HepG2 (cell line): ENCODE measurements at regions not wholly inside any gene's neighbourhood (a gene's known extent, or its start where the extent isn't known, plus 50 kb on each side); places are given as distances from the start of the nearest gene placed in this dataset.

Experiments
- ELF3 ChIP-seq: IDR thresholded peaks from 2 replicates; pipeline ENCODE4 v1.6.1; 2016; ENCODE audit warnings: missing genetic modification reagents, missing compliant biosample characterization
- FOXA1 ChIP-seq, 2 experiments: fragments of 450-650 bp in 1 of 2; sonication (generic) in 1 of 2; formaldehyde crosslinking in 1 of 2; IDR thresholded peaks; 2 replicates each; pipeline versions ENCODE4 v1.4.0 to v1.6.1; 2016 to 2020; ENCODE audit warnings: missing genetic modification reagents in 1 of 2
- FOXP1 ChIP-seq, 2 experiments: fragments of 450-650 bp in 1 of 2; IDR thresholded peaks; 2 replicates each; pipeline ENCODE4 v1.6.1; 2017 to 2018; ENCODE audit warnings: antibody characterized with exemption in 1 of 2
- GZF1 ChIP-seq: sonication (generic); formaldehyde crosslinking; IDR thresholded peaks from 2 replicates; pipeline ENCODE4 v1.5.1; 2020; ENCODE audit warnings: mild to moderate bottlenecking, missing genetic modification reagents
- NFE2L1 ChIP-seq: sonication (generic); formaldehyde crosslinking; IDR thresholded peaks from 2 replicates; pipeline ENCODE4 v1.4.0; 2020; ENCODE audit warnings: missing genetic modification reagents, mild to moderate bottlenecking, borderline replicate concordance
- NONO ChIP-seq, 2 experiments: fragments of 450-650 bp in 1 of 2; sonication (generic) in 1 of 2; formaldehyde crosslinking in 1 of 2; IDR thresholded peaks in 1 of 2; conservative IDR thresholded peaks in 1 of 2; 2 replicates each; pipeline versions ENCODE4 v1.6.1 to v1.8.0; 2017 to 2022; ENCODE audit warnings: mild to moderate bottlenecking in 1 of 2, missing genetic modification reagents in 1 of 2, moderate library complexity in 1 of 2
- PLRG1 ChIP-seq: fragments of 450-650 bp; conservative IDR thresholded peaks from 2 replicates; pipeline ENCODE4 v1.6.1; 2016
- RFXANK ChIP-seq: IDR thresholded peaks from 2 replicates; pipeline ENCODE4 v1.6.1; 2016
- YEATS4 ChIP-seq: sonication (generic); formaldehyde crosslinking; IDR thresholded peaks from 2 replicates; pipeline ENCODE4 v1.4.0; 2020; ENCODE audit warnings: missing genetic modification reagents, borderline replicate concordance
- ZBTB42 ChIP-seq: sonication (generic); formaldehyde crosslinking; IDR thresholded peaks from 2 replicates; pipeline ENCODE4 v1.5.0; 2020; ENCODE audit warnings: mild to moderate bottlenecking, missing genetic modification reagents
- ZC3H4 ChIP-seq: sonication (generic); formaldehyde crosslinking; IDR thresholded peaks from 2 replicates; pipeline ENCODE4 v1.4.0; 2020; ENCODE audit warnings: missing genetic modification reagents, borderline replicate concordance
- ZFP90 ChIP-seq: sonication (generic); formaldehyde crosslinking; IDR thresholded peaks from 2 replicates; pipeline ENCODE4 v1.8.0; 2022; ENCODE audit warnings: missing genetic modification reagents, mild to moderate bottlenecking, inconsistent platforms, borderline replicate concordance
- ZNF296 ChIP-seq: sonication (generic); formaldehyde crosslinking; conservative IDR thresholded peaks from 2 replicates; pipeline ENCODE4 v1.5.0; 2020; ENCODE audit warnings: mild to moderate bottlenecking, missing genetic modification reagents
- TF ChIP-seq, protein P1 (sequence below): sonication (generic); formaldehyde crosslinking; IDR thresholded peaks from 2 replicates; pipeline ENCODE4 v1.5.0; 2020; ENCODE audit warnings: mild to moderate bottlenecking, missing genetic modification reagents, borderline replicate concordance
- TF ChIP-seq, protein P2 (sequence below): sonication (generic); formaldehyde crosslinking; IDR thresholded peaks from 2 replicates; pipeline ENCODE4 v1.4.0; 2020; ENCODE audit warnings: mild to moderate bottlenecking, missing genetic modification reagents
- TF ChIP-seq, protein P3 (sequence below): sonication (generic); formaldehyde crosslinking; IDR thresholded peaks from 2 replicates; pipeline ENCODE4 v1.8.0; 2022; ENCODE audit warnings: missing genetic modification reagents, mild to moderate bottlenecking, moderate library complexity, borderline replicate concordance

DNA sequence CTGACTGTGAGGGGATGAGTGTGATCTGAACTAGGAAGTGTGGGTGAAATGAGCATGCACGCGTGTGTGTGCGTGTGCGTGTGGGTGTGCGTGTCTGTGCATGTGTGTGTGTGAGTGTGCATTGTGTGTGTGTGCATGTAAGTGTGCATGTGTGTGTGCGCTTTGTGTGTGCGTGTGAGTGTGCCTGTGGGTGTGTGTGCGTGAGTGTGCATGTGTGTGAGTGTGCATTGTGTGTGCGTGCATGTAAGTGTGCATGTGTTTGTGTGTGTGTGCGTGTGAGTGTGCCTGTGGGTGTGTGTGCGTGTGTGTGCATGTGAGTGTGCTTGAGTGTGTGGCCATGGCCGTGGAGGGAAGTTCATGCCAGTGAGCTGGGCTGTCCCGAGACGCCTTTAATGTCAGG, 76.3 kb downstream of the RTP5 start (continued):
- TF ChIP-seq, protein P1, sequence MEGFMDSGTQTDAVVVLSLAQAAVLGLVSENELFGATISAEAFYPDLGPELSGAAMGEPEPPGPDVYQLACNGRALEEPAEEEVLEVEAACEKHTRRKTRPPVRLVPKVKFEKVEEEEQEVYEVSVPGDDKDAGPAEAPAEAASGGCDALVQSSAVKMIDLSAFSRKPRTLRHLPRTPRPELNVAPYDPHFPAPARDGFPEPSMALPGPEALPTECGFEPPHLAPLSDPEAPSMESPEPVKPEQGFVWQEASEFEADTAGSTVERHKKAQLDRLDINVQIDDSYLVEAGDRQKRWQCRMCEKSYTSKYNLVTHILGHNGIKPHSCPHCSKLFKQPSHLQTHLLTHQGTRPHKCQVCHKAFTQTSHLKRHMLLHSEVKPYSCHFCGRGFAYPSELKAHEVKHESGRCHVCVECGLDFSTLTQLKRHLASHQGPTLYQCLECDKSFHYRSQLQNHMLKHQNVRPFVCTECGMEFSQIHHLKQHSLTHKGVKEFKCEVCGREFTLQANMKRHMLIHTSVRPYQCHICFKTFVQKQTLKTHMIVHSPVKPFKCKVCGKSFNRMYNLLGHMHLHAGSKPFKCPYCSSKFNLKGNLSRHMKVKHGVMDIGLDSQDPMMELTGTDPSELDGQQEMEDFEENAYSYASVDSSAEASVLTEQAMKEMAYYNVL (CRISPR knock-in tag): no peak
- TF ChIP-seq, protein P2, sequence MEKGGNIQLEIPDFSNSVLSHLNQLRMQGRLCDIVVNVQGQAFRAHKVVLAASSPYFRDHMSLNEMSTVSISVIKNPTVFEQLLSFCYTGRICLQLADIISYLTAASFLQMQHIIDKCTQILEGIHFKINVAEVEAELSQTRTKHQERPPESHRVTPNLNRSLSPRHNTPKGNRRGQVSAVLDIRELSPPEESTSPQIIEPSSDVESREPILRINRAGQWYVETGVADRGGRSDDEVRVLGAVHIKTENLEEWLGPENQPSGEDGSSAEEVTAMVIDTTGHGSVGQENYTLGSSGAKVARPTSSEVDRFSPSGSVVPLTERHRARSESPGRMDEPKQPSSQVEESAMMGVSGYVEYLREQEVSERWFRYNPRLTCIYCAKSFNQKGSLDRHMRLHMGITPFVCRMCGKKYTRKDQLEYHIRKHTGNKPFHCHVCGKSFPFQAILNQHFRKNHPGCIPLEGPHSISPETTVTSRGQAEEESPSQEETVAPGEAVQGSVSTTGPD (CRISPR knock-in tag): no peak
- TF ChIP-seq FOXA1 (IDR thresholded peaks at IDR 0.05): 0 out of 2 replicates have a peak, but pooled peaks have one; percentile 50
- no peak for TF ChIP-seq FOXA1 (CRISPR knock-in tag; IDR thresholded peaks at IDR 0.05)
- no peak for TF ChIP-seq ZBTB42 (CRISPR knock-in tag)
- TF ChIP-seq NFE2L1 (CRISPR knock-in tag): no peak
- TF ChIP-seq NONO (IDR thresholded peaks at IDR 0.05): peak; percentile 88; the same call in 1 of the 2 replicates
- no peak for TF ChIP-seq NONO (CRISPR knock-in tag; conservative IDR thresholded peaks at IDR 0.05)
- no peak for TF ChIP-seq GZF1
- TF ChIP-seq YEATS4 (CRISPR knock-in tag): no peak
- TF ChIP-seq ZFP90 (CRISPR knock-in tag): no peak
- peak; percentile 90; the same call in 1 of the 2 replicates for TF ChIP-seq PLRG1
- TF ChIP-seq, protein P3, sequence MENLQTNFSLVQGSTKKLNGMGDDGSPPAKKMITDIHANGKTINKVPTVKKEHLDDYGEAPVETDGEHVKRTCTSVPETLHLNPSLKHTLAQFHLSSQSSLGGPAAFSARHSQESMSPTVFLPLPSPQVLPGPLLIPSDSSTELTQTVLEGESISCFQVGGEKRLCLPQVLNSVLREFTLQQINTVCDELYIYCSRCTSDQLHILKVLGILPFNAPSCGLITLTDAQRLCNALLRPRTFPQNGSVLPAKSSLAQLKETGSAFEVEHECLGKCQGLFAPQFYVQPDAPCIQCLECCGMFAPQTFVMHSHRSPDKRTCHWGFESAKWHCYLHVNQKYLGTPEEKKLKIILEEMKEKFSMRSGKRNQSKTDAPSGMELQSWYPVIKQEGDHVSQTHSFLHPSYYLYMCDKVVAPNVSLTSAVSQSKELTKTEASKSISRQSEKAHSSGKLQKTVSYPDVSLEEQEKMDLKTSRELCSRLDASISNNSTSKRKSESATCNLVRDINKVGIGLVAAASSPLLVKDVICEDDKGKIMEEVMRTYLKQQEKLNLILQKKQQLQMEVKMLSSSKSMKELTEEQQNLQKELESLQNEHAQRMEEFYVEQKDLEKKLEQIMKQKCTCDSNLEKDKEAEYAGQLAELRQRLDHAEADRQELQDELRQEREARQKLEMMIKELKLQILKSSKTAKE: 0 out of 2 replicates have a peak, but pooled peaks have one; percentile 32
- TF ChIP-seq ZNF296 (CRISPR knock-in tag): no peak
- no peak for TF ChIP-seq FOXP1 (IDR thresholded peaks at IDR 0.05)
- TF ChIP-seq FOXP1 (CRISPR knock-in tag; IDR thresholded peaks at IDR 0.05): no peak
- TF ChIP-seq ELF3: no peak
- no peak for TF ChIP-seq RFXANK (CRISPR knock-in tag)
- TF ChIP-seq ZC3H4 (CRISPR knock-in tag): no peak
